Stimulated activated CD4-positive, alpha-beta T cell treated with anti-CD3 and anti-CD28 coated beads, Interleukin-1b, Interleukin-23, amount 100 ng/mL, for 48 hours (primary cell): ENCODE measurements at regions not wholly inside any gene's neighbourhood (a gene's known extent, or its start where the extent isn't known, plus 50 kb on each side); places are given as distances from the start of the nearest gene placed in this dataset.

Experiments used
- DNase-seq: peaks from one replicate; pipeline ENCODE4 v3.0.0-alpha.2; 2020

- no peak for DNase-seq
Measured at GRCh38 chr4:33302321-33302720, 2582.2 kb downstream of the PCDH7 start.

GRCh38 chr4:33306131-33306530, 2586.0 kb downstream of the PCDH7 start:
- no peak for DNase-seq

GRCh38 chr4:33316033-33316432, 2595.9 kb downstream of the PCDH7 start:
- DNase-seq = no peak

GRCh38 chr4:33316578-33316977, 2596.4 kb downstream of the PCDH7 start:
- DNase-seq = no peak

- DNase-seq = no peak
Measured at GRCh38 chr4:33323393-33323792, 2603.2 kb downstream of the PCDH7 start.

GRCh38 chr4:33334416-33334815, 2614.2 kb downstream of the PCDH7 start:
- no peak for DNase-seq

GRCh38 chr4:33339762-33340161, 2619.6 kb downstream of the PCDH7 start:
- DNase-seq = no peak

GRCh38 chr4:33340168-33340567, 2620.0 kb downstream of the PCDH7 start:
- DNase-seq = no peak

GRCh38 chr4:33349376-33349775, 2629.2 kb downstream of the PCDH7 start:
- no peak for DNase-seq

GRCh38 chr4:33357121-33357520, 2637.0 kb downstream of the PCDH7 start:
- no peak for DNase-seq

- DNase-seq = no peak
Measured at GRCh38 chr4:33369446-33369845, 2649.3 kb downstream of the PCDH7 start.

- DNase-seq = no peak
Measured at GRCh38 chr4:33381816-33382215, 2661.6 kb downstream of the PCDH7 start.

GRCh38 chr4:33386764-33387163, 2666.6 kb downstream of the PCDH7 start:
- no peak for DNase-seq

- DNase-seq = no peak
Measured at GRCh38 chr4:33390976-33391375, 2670.8 kb downstream of the PCDH7 start.

- no peak for DNase-seq
Measured at GRCh38 chr4:33395731-33396485, 2675.7 kb downstream of the PCDH7 start.

- no peak for DNase-seq
Measured at GRCh38 chr4:33400504-33400903, 2680.3 kb downstream of the PCDH7 start.

- no peak for DNase-seq
Measured at GRCh38 chr4:33407496-33407895, 2687.3 kb downstream of the PCDH7 start.

- no peak for DNase-seq
Measured at GRCh38 chr4:33411182-33411581, 2691.0 kb downstream of the PCDH7 start.

- no peak for DNase-seq
Measured at GRCh38 chr4:33421887-33422286, 2701.7 kb downstream of the PCDH7 start.

- no peak for DNase-seq
Measured at GRCh38 chr4:33422656-33423055, 2702.5 kb downstream of the PCDH7 start.

- DNase-seq = no peak
Measured at GRCh38 chr4:33425936-33426335, 2705.8 kb downstream of the PCDH7 start.

GRCh38 chr4:33427676-33428075, 2707.5 kb downstream of the PCDH7 start:
- DNase-seq = no peak

- no peak for DNase-seq
Measured at GRCh38 chr4:33429971-33430370, 2709.8 kb downstream of the PCDH7 start.

- DNase-seq = no peak
Measured at GRCh38 chr4:33437406-33437805, 2717.2 kb downstream of the PCDH7 start.

GRCh38 chr4:33446953-33447352, 2726.8 kb downstream of the PCDH7 start:
- no peak for DNase-seq
